Endothelial cell (in vitro differentiated cells): ENCODE measurements at regions not wholly inside any gene's neighbourhood (a gene's known extent, or its start where the extent isn't known, plus 50 kb on each side); places are given as distances from the start of the nearest gene placed in this dataset.
A peak's percentile ranks its signal among the peaks of the same experiment; 100 is the strongest.
"Not testable (repeated sequence)": the region's sequence is repeated elsewhere in the genome, so short reads cannot be mapped to it uniquely, and the experiment has no call there.

ENCODE experiments used
- DNase-seq: peaks from one replicate; pipeline ENCODE4 v3.0.0; 2021; ENCODE audit warnings: low spot score
- H3K27ac Mint-ChIP-seq: one replicate; pipeline ENCODE4 v1.8.0; 2021; ENCODE audit warnings: mixed read lengths, inconsistent platforms; ENCODE audit not compliant: unreplicated experiment
- H3K27me3 Mint-ChIP-seq: one replicate; pipeline ENCODE4 v1.8.0; 2021; ENCODE audit warnings: mild to moderate bottlenecking, moderate library complexity, mixed read lengths, inconsistent platforms; ENCODE audit not compliant: unreplicated experiment
- H3K36me3 Mint-ChIP-seq: one replicate; pipeline ENCODE4 v1.8.0; 2021; ENCODE audit warnings: mild to moderate bottlenecking, low read depth, mixed read lengths, inconsistent platforms; ENCODE audit not compliant: unreplicated experiment
- H3K4me1 Mint-ChIP-seq: one replicate; pipeline ENCODE4 v1.8.0; 2021; ENCODE audit warnings: mild to moderate bottlenecking, mixed read lengths, inconsistent platforms; ENCODE audit not compliant: unreplicated experiment
- H3K4me3 Mint-ChIP-seq: one replicate; pipeline ENCODE4 v1.8.0; 2021; ENCODE audit warnings: mild to moderate bottlenecking, mixed read lengths, inconsistent platforms; ENCODE audit not compliant: unreplicated experiment
- H3K9me3 Mint-ChIP-seq: one replicate; pipeline ENCODE4 v1.8.0; 2021; ENCODE audit warnings: mixed read lengths, inconsistent platforms; ENCODE audit not compliant: unreplicated experiment
- TF ChIP-seq, protein P1 (sequence below): fragments of 200-600 bp; sonication (generic); IDR thresholded peaks from one replicate; pipeline ENCODE4 v1.5.0; 2021; ENCODE audit warnings: antibody characterized with exemption; ENCODE audit not compliant: unreplicated experiment

DNA sequence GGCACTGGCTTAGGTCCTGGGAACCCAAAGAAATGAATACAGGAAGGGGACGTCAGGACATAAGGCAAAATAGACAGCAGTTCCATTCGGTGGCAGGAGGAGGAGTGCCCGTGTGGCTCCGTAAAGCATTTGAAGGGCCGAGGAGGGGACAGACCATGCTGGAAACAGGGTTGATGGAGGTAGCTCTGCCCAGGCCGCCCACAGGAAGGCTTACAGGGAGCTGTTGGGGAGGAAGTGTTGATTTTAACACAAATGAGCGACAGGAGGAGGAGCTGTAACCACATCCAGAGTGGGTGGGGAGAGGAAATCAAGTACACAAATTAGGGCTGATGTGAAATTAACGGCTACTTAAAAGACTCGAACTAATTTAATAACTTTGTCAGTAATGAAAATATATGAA lies 54.6 kb downstream of the RBFOX3 start:
- no peak overlapping the region for H3K4me3 Mint-ChIP-seq
- H3K9me3 Mint-ChIP-seq: no peaks in the 10 kb centered on the region
- no peak overlapping the region for H3K27ac Mint-ChIP-seq
- no peak for DNase-seq
- TF ChIP-seq, protein P1, sequence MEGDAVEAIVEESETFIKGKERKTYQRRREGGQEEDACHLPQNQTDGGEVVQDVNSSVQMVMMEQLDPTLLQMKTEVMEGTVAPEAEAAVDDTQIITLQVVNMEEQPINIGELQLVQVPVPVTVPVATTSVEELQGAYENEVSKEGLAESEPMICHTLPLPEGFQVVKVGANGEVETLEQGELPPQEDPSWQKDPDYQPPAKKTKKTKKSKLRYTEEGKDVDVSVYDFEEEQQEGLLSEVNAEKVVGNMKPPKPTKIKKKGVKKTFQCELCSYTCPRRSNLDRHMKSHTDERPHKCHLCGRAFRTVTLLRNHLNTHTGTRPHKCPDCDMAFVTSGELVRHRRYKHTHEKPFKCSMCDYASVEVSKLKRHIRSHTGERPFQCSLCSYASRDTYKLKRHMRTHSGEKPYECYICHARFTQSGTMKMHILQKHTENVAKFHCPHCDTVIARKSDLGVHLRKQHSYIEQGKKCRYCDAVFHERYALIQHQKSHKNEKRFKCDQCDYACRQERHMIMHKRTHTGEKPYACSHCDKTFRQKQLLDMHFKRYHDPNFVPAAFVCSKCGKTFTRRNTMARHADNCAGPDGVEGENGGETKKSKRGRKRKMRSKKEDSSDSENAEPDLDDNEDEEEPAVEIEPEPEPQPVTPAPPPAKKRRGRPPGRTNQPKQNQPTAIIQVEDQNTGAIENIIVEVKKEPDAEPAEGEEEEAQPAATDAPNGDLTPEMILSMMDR: no peak
- H3K27me3 Mint-ChIP-seq: peaks cover 1% of the 10 kb centered on the region
- peaks cover 5% of the 10 kb centered on the region for H3K36me3 Mint-ChIP-seq
- H3K4me1 Mint-ChIP-seq: peaks cover 3% of the 10 kb centered on the region

DNA sequence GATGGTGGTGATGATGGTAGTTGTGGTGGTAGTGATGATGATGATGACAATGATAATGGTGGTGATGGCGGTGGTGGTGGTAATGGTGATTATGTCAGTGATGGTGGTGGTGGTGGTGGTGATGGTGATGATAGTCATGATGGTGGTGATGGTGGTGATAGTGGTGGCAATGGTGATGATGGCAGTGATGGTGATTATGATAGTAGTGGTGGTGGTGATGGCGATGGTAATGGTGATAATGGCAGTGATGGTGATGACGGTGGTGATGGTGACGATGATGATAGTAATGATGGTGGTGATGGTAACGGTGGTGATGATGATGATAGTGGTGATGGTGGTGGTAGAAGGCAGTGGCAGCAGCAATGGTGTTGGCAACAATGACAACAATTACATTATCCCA lies 55.3 kb downstream of the RBFOX3 start:
- Mint-ChIP-seq H3K4me3 (peak overlapping the region; percentile 29), H3K36me3 (peaks cover 5% of the 10 kb centered on the region), H3K27ac (no peak overlapping the region), H3K4me1 (peaks cover 3% of the 10 kb centered on the region), H3K27me3 (peaks cover 1% of the 10 kb centered on the region), H3K9me3 (no peaks in the 10 kb centered on the region)
- DNase-seq: no peak
- TF ChIP-seq, protein P1: no peak

DNA sequence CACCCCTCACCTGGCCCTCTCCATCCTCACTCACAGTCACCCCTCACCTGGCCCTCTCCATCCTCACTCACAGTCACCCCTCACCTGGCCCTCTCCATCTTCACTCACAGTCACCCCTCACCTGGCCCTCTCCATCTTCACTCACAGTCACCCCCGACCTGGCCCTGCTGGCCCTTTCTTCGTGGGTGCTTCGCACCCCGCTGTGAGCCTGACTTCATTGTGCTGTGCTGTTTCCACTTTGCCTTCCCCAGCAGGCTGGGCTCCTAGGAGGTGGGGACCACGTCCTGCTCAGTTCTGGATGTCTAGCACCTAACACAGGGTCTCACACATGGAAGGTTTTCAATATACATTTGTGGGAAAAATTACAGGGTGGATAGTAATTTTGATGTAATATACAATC lies 56.5 kb downstream of the RBFOX3 start:
- DNase-seq: not testable (repeated sequence)

DNA sequence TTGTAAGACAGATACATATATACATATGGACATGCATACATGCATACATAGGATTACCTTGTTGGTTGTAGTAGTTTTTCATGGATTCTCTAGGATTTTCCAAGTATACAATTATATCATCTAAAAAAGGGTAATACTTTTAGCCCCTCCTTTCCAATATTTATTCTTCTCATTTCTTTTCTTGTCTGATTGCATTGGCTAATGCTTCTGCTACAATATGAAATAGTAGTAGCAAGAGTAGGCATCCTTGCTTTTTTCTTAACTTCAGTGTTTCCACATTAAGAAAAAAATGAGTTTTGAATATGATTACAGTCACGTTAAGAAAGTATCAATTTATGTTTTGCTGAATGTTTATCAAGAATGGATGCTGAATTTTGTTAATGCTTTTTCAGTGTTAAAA lies 58.0 kb downstream of the RBFOX3 start:
- TF ChIP-seq, protein P1: no peak
- Mint-ChIP-seq H3K4me3 (no peak overlapping the region), H3K4me1 (peaks cover under 1% of the 10 kb centered on the region), H3K27ac (no peak overlapping the region), H3K9me3 (no peaks in the 10 kb centered on the region), H3K36me3 (peaks cover 5% of the 10 kb centered on the region), H3K27me3 (no peaks in the 10 kb centered on the region)
- DNase-seq: no peak

More for the DNA sequence above, 56.5 kb downstream of the RBFOX3 start:
- not testable (repeated sequence) for H3K27ac Mint-ChIP-seq, H3K9me3 Mint-ChIP-seq, H3K27me3 Mint-ChIP-seq, H3K4me3 Mint-ChIP-seq, H3K4me1 Mint-ChIP-seq, H3K36me3 Mint-ChIP-seq

GRCh38 chr17:79552405-79552804 lies 58.4 kb downstream of the RBFOX3 start:
- Mint-ChIP-seq H3K4me3 (no peak overlapping the region), H3K36me3 (peaks cover 5% of the 10 kb centered on the region), H3K27me3 (no peaks in the 10 kb centered on the region), H3K27ac (no peak overlapping the region), H3K4me1 (no peaks in the 10 kb centered on the region), H3K9me3 (no peaks in the 10 kb centered on the region)
- no peak for DNase-seq
- TF ChIP-seq, protein P1: no peak
